ENCODE measurements at regions not wholly inside any gene's neighbourhood (a gene's known extent, or its start where the extent isn't known, plus 50 kb on each side); places are given as distances from the start of the nearest gene placed in this dataset.
"Not testable (repeated sequence)": the region's sequence is repeated elsewhere in the genome, so short reads cannot be mapped to it uniquely, and the experiment has no call there.

GRCh38 chr9:135195975-135196374, 108.5 kb downstream of the OLFM1 start:
- DNase-seq (ENCODE audit: low read depth), result not testable (repeated sequence)

- no peak for DNase-seq (ENCODE audit: low read depth)
Measured at GRCh38 chr9:135196474-135196873, 109.0 kb downstream of the OLFM1 start.

DNA sequence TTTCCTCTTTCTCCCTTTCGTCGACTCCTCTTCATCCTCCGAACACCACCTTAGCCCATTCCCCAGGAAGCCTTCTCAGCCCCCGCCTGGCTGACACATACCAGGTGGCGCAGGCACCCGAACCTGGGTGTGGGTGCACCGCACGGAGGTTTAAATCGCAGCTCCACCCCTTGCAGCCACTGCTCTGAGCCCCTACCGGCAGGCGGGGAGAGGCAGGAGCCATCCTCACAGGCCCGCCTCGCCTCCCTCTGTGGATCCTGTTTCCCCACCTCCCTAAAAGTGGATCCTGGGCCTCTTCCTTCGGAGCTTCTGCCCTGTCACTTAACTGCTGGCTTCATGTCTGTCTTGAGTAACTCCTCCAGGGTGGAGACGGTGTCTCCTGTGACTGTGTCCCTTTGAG, 110.7 kb downstream of the OLFM1 start:
- DNase-seq (ENCODE audit: low read depth), result no peak

DNA sequence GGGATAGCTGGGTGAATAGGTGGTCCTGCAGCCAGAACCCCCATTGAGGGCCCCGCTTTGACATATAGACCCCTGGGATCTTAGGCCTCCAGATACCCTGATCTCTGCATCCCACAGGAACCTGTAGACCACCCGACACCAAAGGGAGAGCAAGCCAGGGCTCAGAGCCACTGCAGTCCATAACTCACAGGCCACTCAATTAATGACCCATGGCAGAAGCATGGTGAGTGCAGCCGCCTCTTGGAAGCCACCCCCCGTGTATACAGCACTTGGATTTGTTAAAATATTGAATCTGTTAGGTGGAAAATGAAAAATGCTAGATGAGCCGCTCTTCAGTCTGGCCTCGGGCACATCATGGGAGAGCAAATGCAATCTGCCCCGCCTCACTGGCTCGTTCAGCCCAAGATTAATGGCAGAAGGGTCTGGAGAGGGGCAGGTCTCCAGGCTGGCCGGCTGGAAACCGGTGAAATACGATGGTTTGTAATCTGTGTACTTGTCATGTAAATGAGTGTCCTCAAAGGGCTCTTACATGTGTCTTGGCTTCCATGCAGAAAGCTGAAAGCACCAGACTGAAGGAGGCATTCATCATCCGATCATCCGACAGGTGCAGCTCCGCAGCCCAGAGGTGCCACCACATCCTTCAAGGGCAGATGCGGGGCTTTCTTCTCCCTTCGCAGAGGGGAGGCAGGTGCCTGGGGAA, 111.3 kb downstream of the OLFM1 start:
- DNase-seq (ENCODE audit: low read depth), result no peak

- DNase-seq (ENCODE audit: low read depth), result no peak
Measured at GRCh38 chr9:135199489-135199888, 112.0 kb downstream of the OLFM1 start.

- DNase-seq (ENCODE audit: low read depth), result no peak
Measured at GRCh38 chr9:135201711-135202110, 114.2 kb downstream of the OLFM1 start.

- DNase-seq (ENCODE audit: low read depth), result no peak
Measured at GRCh38 chr9:135204177-135204576, 116.7 kb downstream of the OLFM1 start.

GRCh38 chr9:135209136-135209535, 121.7 kb downstream of the OLFM1 start:
- DNase-seq (ENCODE audit: low read depth), result no peak

GRCh38 chr9:135209852-135210251, 122.4 kb downstream of the OLFM1 start:
- DNase-seq (ENCODE audit: low read depth), result no peak

DNA sequence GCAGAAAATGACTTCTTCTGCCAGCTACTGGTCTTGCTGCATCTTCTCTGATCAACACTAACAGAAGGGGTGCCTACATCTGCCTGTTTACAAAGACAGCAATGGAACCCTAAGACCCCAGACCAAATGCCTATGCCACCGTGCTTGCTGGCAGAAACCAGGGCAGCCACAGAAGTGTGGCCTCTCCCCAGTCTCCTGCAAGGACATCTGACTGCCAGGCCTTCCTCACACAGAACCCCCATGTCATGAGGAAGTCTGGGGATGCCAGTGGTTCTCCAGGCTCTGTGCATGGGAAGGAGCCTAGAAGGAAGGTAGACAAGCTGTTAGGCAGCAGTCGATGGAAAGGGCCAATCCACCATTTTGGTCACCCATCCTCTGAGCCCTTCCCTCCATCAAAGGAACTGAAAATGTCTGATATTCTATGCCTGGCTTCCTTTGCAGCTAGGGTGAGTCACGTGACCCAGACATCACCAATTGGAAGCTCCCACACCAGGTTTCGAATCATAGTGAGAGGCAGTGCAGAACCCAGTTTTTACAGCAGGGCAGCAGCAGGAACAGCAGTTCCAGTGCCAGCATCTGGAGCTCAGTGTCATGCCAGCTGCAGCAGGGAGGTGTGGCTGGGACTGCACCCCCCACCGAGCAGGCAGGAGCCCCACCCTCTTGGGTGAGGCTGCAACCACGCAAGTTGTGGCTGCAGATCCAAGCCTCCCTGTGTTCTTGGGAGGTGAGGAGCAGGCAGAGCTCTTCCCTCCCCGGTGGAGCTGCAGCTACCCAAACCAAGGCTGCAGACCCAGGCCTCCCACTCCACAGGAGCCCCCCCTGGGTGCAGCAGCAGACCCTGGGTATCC, 123.4 kb downstream of the OLFM1 start:
- DNase-seq (ENCODE audit: low read depth), result no peak

DNA sequence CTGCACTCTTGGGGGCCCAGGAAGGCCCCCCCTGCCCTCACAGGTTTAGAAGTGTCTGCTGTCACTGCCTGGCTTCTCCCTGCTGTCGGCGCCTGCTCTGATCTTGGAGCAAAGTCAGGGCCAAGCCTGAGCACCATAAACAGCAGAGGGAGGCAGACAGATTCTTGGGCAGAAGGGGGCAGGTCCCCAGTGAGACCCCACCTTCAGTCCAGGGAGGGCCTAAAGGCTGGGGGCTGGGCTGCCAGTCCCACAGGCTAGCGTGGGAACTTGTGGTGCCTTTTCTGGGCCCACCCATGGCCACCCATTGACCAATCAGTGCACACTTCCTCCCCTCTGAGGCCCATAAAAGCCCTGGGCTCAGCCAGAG, 124.0 kb downstream of the OLFM1 start:
- DNase-seq (ENCODE audit: low read depth), result no peak

DNA sequence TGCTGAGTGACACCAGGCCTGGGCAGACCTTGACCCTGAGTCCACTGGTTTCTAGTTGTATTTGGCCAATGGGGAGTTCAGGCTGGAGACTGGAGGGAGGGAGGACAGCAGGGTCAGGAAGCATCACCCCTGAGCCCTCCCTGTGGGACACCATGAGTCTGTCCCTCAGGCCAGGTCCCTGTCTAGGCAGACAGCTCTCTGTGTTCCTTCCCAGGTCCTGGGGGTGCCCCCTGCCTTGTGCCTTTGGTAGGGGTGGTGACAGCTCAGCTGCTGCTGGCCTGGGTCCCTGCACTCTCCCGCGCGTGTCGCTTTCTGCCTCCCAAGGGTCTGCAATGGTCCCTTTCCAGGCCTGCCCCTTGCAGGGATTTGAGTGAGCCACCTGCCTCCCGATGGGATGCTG, 125.5 kb downstream of the OLFM1 start:
- no peak for DNase-seq (ENCODE audit: low read depth)

GRCh38 chr9:135213566-135213965, 126.1 kb downstream of the OLFM1 start:
- no peak for DNase-seq (ENCODE audit: low read depth)

DNA sequence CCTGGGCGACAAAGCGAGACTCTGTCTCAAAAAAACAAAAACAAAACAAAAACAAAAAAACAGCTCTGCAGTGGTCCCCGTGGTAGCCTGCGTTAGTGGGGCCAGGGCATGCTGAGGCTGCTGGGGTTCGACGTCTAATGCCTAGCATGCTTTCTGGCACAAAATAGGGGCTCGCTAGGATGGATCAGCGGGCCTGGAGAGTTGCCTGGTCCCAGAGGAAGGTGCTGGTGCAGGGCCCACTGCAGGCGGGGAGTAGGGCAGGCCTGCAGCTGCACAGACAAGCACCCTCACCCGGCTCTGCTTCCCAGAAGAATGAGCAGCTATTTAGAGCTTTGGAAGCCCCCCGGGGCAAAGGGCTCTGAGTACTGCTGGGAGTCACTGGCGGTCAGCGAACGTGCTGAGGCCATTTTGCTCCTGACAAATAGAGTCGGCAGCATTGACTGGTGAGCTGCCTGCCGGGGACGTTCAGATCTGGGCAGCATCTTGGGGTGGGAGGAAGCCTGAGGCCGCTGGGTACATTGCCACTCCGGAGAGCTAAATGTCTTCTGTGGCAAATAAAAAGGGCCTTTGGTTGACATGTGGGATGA, 126.7 kb downstream of the OLFM1 start:
- no peak for DNase-seq (ENCODE audit: low read depth)

- no peak for DNase-seq (ENCODE audit: low read depth)
Measured at GRCh38 chr9:135214706-135215105, 127.2 kb downstream of the OLFM1 start.

DNA sequence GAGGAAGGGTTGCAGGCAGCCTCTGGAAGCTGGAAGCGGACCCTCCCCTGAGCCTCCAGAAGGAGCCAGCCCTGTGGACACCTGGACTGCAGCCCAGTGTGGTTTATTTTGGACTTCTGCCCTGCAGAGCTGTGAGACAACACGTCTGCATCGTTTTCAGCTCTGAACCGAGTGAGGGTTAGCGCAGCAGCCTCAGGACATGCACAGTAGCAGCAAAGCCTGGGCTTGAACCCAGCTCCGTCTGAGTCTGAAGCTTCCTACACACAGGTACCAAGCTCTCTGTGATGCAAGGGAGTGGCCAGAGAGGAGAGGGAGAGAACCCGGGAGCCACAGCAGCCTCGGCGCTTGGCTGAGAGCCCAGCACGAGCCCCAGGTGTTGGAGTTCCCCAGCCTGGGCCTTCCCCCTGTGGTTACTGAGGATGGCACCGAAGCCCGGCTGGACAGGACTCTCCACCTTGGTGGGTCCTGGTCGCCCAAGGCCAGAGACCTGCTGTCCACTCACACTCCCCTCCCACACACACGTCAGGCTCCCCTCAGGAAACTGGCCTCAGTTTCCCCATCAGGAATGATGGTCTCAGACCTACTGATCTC, 128.2 kb downstream of the OLFM1 start:
- no peak for DNase-seq (ENCODE audit: low read depth)

DNA sequence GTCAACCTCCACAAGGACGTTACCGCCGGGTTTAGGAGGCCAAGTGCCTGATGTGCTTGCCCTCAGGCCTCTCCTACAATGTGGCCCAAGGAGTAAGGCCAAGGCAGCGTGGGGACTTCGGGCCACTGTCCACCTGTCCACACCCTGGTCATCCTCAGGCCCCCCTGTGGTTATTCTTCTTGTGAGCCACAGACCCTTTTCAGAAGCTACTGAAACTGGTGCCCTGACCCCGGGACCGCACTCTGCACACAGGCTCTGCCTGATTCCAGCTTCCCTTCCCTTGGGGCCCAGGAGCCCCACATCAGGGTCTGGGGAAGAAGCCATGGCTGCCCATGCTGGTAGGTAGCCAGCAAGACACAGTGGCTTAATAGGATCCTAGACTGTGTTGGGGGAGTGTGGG, 128.8 kb downstream of the OLFM1 start:
- DNase-seq (ENCODE audit: low read depth), result no peak

GRCh38 chr9:135216791-135217441, 129.4 kb downstream of the OLFM1 start:
- DNase-seq (ENCODE audit: low read depth), result no peak

GRCh38 chr9:135217836-135218235, 130.4 kb downstream of the OLFM1 start:
- no peak for DNase-seq (ENCODE audit: low read depth)

- DNase-seq (ENCODE audit: low read depth), result no peak
Measured at GRCh38 chr9:135218331-135219225, 131.1 kb downstream of the OLFM1 start.
